Stimulated activated CD8-positive, alpha-beta memory T cell treated with anti-CD3 and anti-CD28 coated beads, Interleukin-4, amount 100 ng/mL, for 48 hours (primary cell): ENCODE measurements at regions not wholly inside any gene's neighbourhood (a gene's known extent, or its start where the extent isn't known, plus 50 kb on each side); places are given as distances from the start of the nearest gene placed in this dataset.

Experiments used
- DNase-seq: peaks from one replicate; pipeline ENCODE4 v3.0.0-alpha.2; 2020

- DNase-seq: no peak
Measured at GRCh38 chr7:387132-388022, 97.4 kb downstream of the FOXL3 start.

GRCh38 chr7:388023-388960 is 98.3 kb downstream of the FOXL3 start:
- DNase-seq: no peak

GRCh38 chr7:388961-389701 is 99.2 kb downstream of the FOXL3 start:
- DNase-seq: no peak

- DNase-seq: no peak
Measured at GRCh38 chr7:389911-390601, 100.1 kb downstream of the FOXL3 start.

- DNase-seq: no peak
Measured at GRCh38 chr7:390761-391410, 100.9 kb downstream of the FOXL3 start.

- no peak for DNase-seq
Measured at GRCh38 chr7:391411-391951, 101.5 kb downstream of the FOXL3 start.

- DNase-seq: no peak
Measured at GRCh38 chr7:391961-392524, 102.1 kb downstream of the FOXL3 start.

GRCh38 chr7:392822-393221 is 102.9 kb downstream of the FOXL3 start:
- no peak for DNase-seq

- DNase-seq: no peak
Measured at GRCh38 chr7:395643-396042, 105.7 kb downstream of the FOXL3 start.

- DNase-seq: no peak
Measured at GRCh38 chr7:398888-399287, 108.9 kb downstream of the FOXL3 start.

- DNase-seq: no peak
Measured at GRCh38 chr7:400901-401485, 111.0 kb downstream of the FOXL3 start.

GRCh38 chr7:401495-401894 is 111.5 kb downstream of the FOXL3 start:
- no peak for DNase-seq

GRCh38 chr7:404812-405488 is 114.7 kb downstream of the PDGFA start:
- DNase-seq: no peak

- no peak for DNase-seq
Measured at GRCh38 chr7:405489-406211, 114.0 kb downstream of the PDGFA start.

- DNase-seq: no peak
Measured at GRCh38 chr7:407721-408539, 111.7 kb downstream of the PDGFA start.

- no peak for DNase-seq
Measured at GRCh38 chr7:408751-409311, 110.8 kb downstream of the PDGFA start.

GRCh38 chr7:409339-410281 is 110.0 kb downstream of the PDGFA start:
- no peak for DNase-seq
